Neural cell (in vitro differentiated cells): ENCODE measurements at regions not wholly inside any gene's neighbourhood (a gene's known extent, or its start where the extent isn't known, plus 50 kb on each side); places are given as distances from the start of the nearest gene placed in this dataset.

Experiments
- H2AFZ ChIP-seq: fragments of 200-600, 300-800 bp; sonication (generic), shearing (Covaris generic); 2 replicates; pipeline ENCODE4 v1.6.0; 2014; ENCODE audit warnings: low read depth, mild to moderate bottlenecking, antibody characterized with exemption, low read length, moderate library complexity
- H3F3A ChIP-seq: fragments of 200-600 bp; shearing (Covaris generic); 2 replicates; pipeline ENCODE4 v1.6.1; 2016; ENCODE audit warnings: mild to moderate bottlenecking, moderate library complexity, mixed read lengths, antibody characterized with exemption, low read length; ENCODE audit not compliant: insufficient read depth, poor library complexity, severe bottlenecking
- H3K27ac ChIP-seq: fragments of 200-600, 300-800 bp; sonication (generic), shearing (Covaris generic); 2 replicates; pipeline ENCODE4 v1.5.1; 2014; ENCODE audit warnings: mild to moderate bottlenecking, low read length, moderate library complexity
- H3K27me3 ChIP-seq: fragments of 300-800, 200-600 bp; sonication (generic), shearing (Covaris generic); 2 replicates; pipeline ENCODE4 v1.6.0; 2014; ENCODE audit warnings: mild to moderate bottlenecking, low read depth, low read length, moderate library complexity; ENCODE audit not compliant: insufficient read depth
- H3K36me3 ChIP-seq: fragments of 300-800, 200-600 bp; sonication (generic), shearing (Covaris generic); 2 replicates; pipeline ENCODE4 v1.5.1; 2014; ENCODE audit warnings: mild to moderate bottlenecking, antibody characterized with exemption, low read length, moderate library complexity; ENCODE audit not compliant: insufficient read depth
- H3K4me2 ChIP-seq: fragments of 300-800, 200-600 bp; sonication (generic), shearing (Covaris generic); 2 replicates; pipeline ENCODE4 v1.6.0; 2014; ENCODE audit warnings: mild to moderate bottlenecking, low read length
- H3K4me3 ChIP-seq: fragments of 300-800, 200-600 bp; sonication (generic), shearing (Covaris generic); 2 replicates; pipeline ENCODE4 v1.5.1; 2014; ENCODE audit warnings: mild to moderate bottlenecking, low read length, moderate library complexity
- H3K79me2 ChIP-seq: fragments of 200-600 bp; shearing (Covaris generic); replicated peaks from 2 replicates; pipeline ENCODE4 v1.6.0; 2014; ENCODE audit warnings: mild to moderate bottlenecking, low read length, moderate library complexity; ENCODE audit not compliant: insufficient read depth
- H3K9ac ChIP-seq: fragments of 300-800, 200-600 bp; sonication (generic), shearing (Covaris generic); 2 replicates; pipeline ENCODE4 v1.6.1; 2016; ENCODE audit warnings: mild to moderate bottlenecking, low read length, mixed read lengths
- H3K9me2 ChIP-seq: fragments of 200-600 bp; shearing (Covaris generic); 2 replicates; pipeline ENCODE4 v1.6.1; 2016; ENCODE audit warnings: mild to moderate bottlenecking, low read length, mixed read lengths; ENCODE audit not compliant: insufficient read depth
- H3K9me3 ChIP-seq: fragments of 200-600, 300-800 bp; sonication (generic), shearing (Covaris generic); 2 replicates; pipeline ENCODE4 v1.6.1; 2016; ENCODE audit warnings: mild to moderate bottlenecking, mixed run types, low read length, moderate library complexity, mixed read lengths
- H4K20me1 ChIP-seq: fragments of 200-600 bp; shearing (Covaris generic); 2 replicates; pipeline ENCODE4 v1.6.1; 2016; ENCODE audit warnings: mild to moderate bottlenecking, mixed run types; ENCODE audit not compliant: insufficient read depth
- CTCF ChIP-seq: fragments of 450-650 bp; IDR thresholded peaks from 2 replicates; pipeline ENCODE4 v1.5.1; 2014; ENCODE audit warnings: antibody characterized with exemption, mild to moderate bottlenecking, moderate library complexity; ENCODE audit not compliant: poor library complexity, severe bottlenecking
- EP300 ChIP-seq: fragments of 450-650 bp; conservative IDR thresholded peaks from 2 replicates; pipeline ENCODE4 v1.6.1; 2014; ENCODE audit warnings: antibody characterized with exemption, mild to moderate bottlenecking, moderate library complexity; ENCODE audit not compliant: poor library complexity, severe bottlenecking
- EZH2 ChIP-seq: fragments of 200-600, 300-800 bp; shearing (Covaris generic), sonication (generic); IDR thresholded peaks from 2 replicates; pipeline ENCODE4 v1.6.1; 2014; ENCODE audit warnings: antibody characterized with exemption, low read length, borderline replicate concordance, mild to moderate bottlenecking; ENCODE audit not compliant: insufficient read depth, poor library complexity, severe bottlenecking
- MXI1 ChIP-seq: fragments of 450-650 bp; conservative IDR thresholded peaks from 2 replicates; pipeline ENCODE4 v1.6.1; 2014; ENCODE audit warnings: antibody characterized with exemption, mild to moderate bottlenecking; ENCODE audit not compliant: poor library complexity, severe bottlenecking
- POLR2AphosphoS5 ChIP-seq: IDR thresholded peaks from 2 replicates; pipeline ENCODE4 v1.6.1; 2012
- RAD21 ChIP-seq: fragments of 450-650 bp; conservative IDR thresholded peaks from 2 replicates; pipeline ENCODE4 v1.6.1; 2014; ENCODE audit warnings: antibody characterized with exemption, mild to moderate bottlenecking, moderate library complexity
- REST ChIP-seq: IDR thresholded peaks from 2 replicates; pipeline ENCODE4 v1.6.1; 2012; ENCODE audit warnings: borderline replicate concordance
- SMC3 ChIP-seq: fragments of 450-650 bp; conservative IDR thresholded peaks from 2 replicates; pipeline ENCODE4 v1.6.1; 2014; ENCODE audit warnings: antibody characterized with exemption, mild to moderate bottlenecking, moderate library complexity; ENCODE audit not compliant: poor library complexity
- TAF1 ChIP-seq: IDR thresholded peaks from 2 replicates; pipeline ENCODE4 v1.6.1; 2012; ENCODE audit warnings: low read depth

- TF ChIP-seq RAD21 (no peak), POLR2AphosphoS5 (no peak), TAF1 (no peak)
These were observed 56.7 kb upstream of the SLC7A11 start (continued) for GRCh38 chr4:138298866-138299265.

GRCh38 chr4:138298431-138298830, 56.3 kb upstream of the SLC7A11 start:
- Histone ChIP-seq H3K4me3 (no peak overlapping the region), H3K79me2 (no peaks in the 10 kb centered on the region)

More at GRCh38 chr4:138298431-138298830, 56.3 kb upstream of the SLC7A11 start:
- no peaks in the 10 kb centered on the region for H4K20me1 ChIP-seq
- no peak for TF ChIP-seq REST
- TF ChIP-seq EP300 = no peak
- TF ChIP-seq SMC3 = no peak
- TF ChIP-seq RAD21 = no peak
- TF ChIP-seq POLR2AphosphoS5 = no peak
- no peak for TF ChIP-seq MXI1
- no peak for TF ChIP-seq CTCF
- no peak for TF ChIP-seq TAF1
- TF ChIP-seq EZH2 = no peak
- H3K9me3 ChIP-seq = no peaks in the 10 kb centered on the region
- H3K36me3 ChIP-seq = no peaks in the 10 kb centered on the region
- no peaks in the 10 kb centered on the region for H3K27me3 ChIP-seq
- no peaks in the 10 kb centered on the region for H3F3A ChIP-seq
- H3K27ac ChIP-seq = no peak overlapping the region
- no peak overlapping the region for H2AFZ ChIP-seq
- H3K9ac ChIP-seq = no peak overlapping the region
- no peaks in the 10 kb centered on the region for H3K9me2 ChIP-seq
- H3K4me2 ChIP-seq = no peak overlapping the region
